PFSK-1 (cell line): ENCODE measurements at regions not wholly inside any gene's neighbourhood (a gene's known extent, or its start where the extent isn't known, plus 50 kb on each side); places are given as distances from the start of the nearest gene placed in this dataset.

Experiments
- POLR2AphosphoS5 ChIP-seq: IDR thresholded peaks from 2 replicates; pipeline ENCODE4 v1.6.1; 2012; ENCODE audit warnings: low read depth, mild to moderate bottlenecking, control low read depth, low read length, moderate library complexity
- REST ChIP-seq, 2 experiments: IDR thresholded peaks; 2 replicates each; pipeline versions ENCODE4 v1.6.1 to v1.8.0; 2011 to 2012; ENCODE audit warnings: low read depth in 2 of 2, low read length in 2 of 2, control low read depth in 1 of 2, inconsistent platforms in 1 of 2, mild to moderate bottlenecking in 1 of 2, moderate library complexity in 1 of 2; ENCODE audit not compliant: insufficient read depth in 1 of 2

GRCh38 chr21:16663436-16663835 lies 849.4 kb upstream of the CXADR start:
- TF ChIP-seq REST (IDR thresholded peaks at IDR 0.05; ENCODE audit: insufficient read depth in 1 of 2, low read depth in 2 of 2, low read length in 2 of 2) (no peak), POLR2AphosphoS5 (no peak)
